Stimulated activated CD4-positive, alpha-beta T cell treated with anti-CD3 and anti-CD28 coated beads, Interleukin-1b, Interleukin-23, amount 100 ng/mL, for 4 hours (primary cell): ENCODE measurements at regions not wholly inside any gene's neighbourhood (a gene's known extent, or its start where the extent isn't known, plus 50 kb on each side); places are given as distances from the start of the nearest gene placed in this dataset.

Source experiments
- DNase-seq, 2 donors: peaks; one replicate each; pipeline ENCODE4 v3.0.0-alpha.2; 2020; ENCODE audit warnings: low read depth in 2 of 2

- no peak for DNase-seq
These were observed 319.5 kb upstream of the ACTBL2 start for GRCh38 chr5:57802131-57802530.

GRCh38 chr5:57795203-57795602 lies 312.6 kb upstream of the ACTBL2 start:
- no peak for DNase-seq

- DNase-seq: no peak
These were observed 309.3 kb upstream of the ACTBL2 start for GRCh38 chr5:57791875-57792274.

- DNase-seq: no peak
These were observed 303.3 kb upstream of the ACTBL2 start for GRCh38 chr5:57785946-57786345.

- no peak for DNase-seq
These were observed 301.5 kb upstream of the ACTBL2 start for GRCh38 chr5:57784121-57784520.

- no peak for DNase-seq
These were observed 301.1 kb upstream of the ACTBL2 start for GRCh38 chr5:57783693-57784092.

- no peak for DNase-seq
These were observed 298.3 kb upstream of the ACTBL2 start for GRCh38 chr5:57780961-57781325.

- no peak for DNase-seq
These were observed 297.8 kb upstream of the ACTBL2 start for GRCh38 chr5:57780306-57780960.

GRCh38 chr5:57779383-57780223 lies 297.0 kb upstream of the ACTBL2 start:
- DNase-seq: no peak

- DNase-seq: no peak
These were observed 296.0 kb upstream of the ACTBL2 start for GRCh38 chr5:57778501-57779091.

- no peak for DNase-seq
These were observed 294.6 kb upstream of the ACTBL2 start for GRCh38 chr5:57777174-57777581.

- DNase-seq: no peak
These were observed 293.4 kb upstream of the ACTBL2 start for GRCh38 chr5:57776035-57776434.

GRCh38 chr5:57774439-57774838 lies 291.8 kb upstream of the ACTBL2 start:
- DNase-seq: no peak

- no peak for DNase-seq
These were observed 289.9 kb upstream of the ACTBL2 start for GRCh38 chr5:57772512-57772911.

GRCh38 chr5:57770039-57770438 lies 287.4 kb upstream of the ACTBL2 start:
- no peak for DNase-seq

GRCh38 chr5:57768745-57769144 lies 286.1 kb upstream of the ACTBL2 start:
- DNase-seq: no peak

GRCh38 chr5:57764479-57765089 lies 282.0 kb upstream of the ACTBL2 start:
- DNase-seq: no peak

- DNase-seq: no peak
These were observed 278.9 kb upstream of the ACTBL2 start for GRCh38 chr5:57761513-57761912.

GRCh38 chr5:57754616-57755015 lies 272.0 kb upstream of the ACTBL2 start:
- DNase-seq: no peak

GRCh38 chr5:57753446-57753845 lies 270.8 kb upstream of the ACTBL2 start:
- DNase-seq: no peak

- no peak for DNase-seq
These were observed 269.1 kb upstream of the ACTBL2 start for GRCh38 chr5:57751710-57752109.

GRCh38 chr5:57750891-57751290 lies 268.3 kb upstream of the ACTBL2 start:
- no peak for DNase-seq

- DNase-seq: no peak
These were observed 267.7 kb upstream of the ACTBL2 start for GRCh38 chr5:57750282-57750681.
